GM12878 (cell line): ENCODE measurements at regions not wholly inside any gene's neighbourhood (a gene's known extent, or its start where the extent isn't known, plus 50 kb on each side); places are given as distances from the start of the nearest gene placed in this dataset.

Experiments used
- ATAC-seq: fragments of 200-7000 bp; cut with Tn5 transposase; 3 replicates; pipeline ENCODE4 v1.9.1; 2020; ENCODE audit warnings: mild to moderate bottlenecking, moderate library complexity
- BruUV-seq: library from RNA; stranded (reverse); fragments of 400-500 nt; replicated peaks from 2 replicates; lab custom pipeline; 2021; lab: Mats Ljungman, UMichigan
- CTCF ChIA-PET: fragments of 300-600 bp; sonication (Branson Sonifier 250); formaldehyde crosslinking; extraction: SDS; loops from one replicate; lab custom pipeline; 2021; ENCODE audit warnings: inconsistent platforms; lab: Yijun Ruan, JAX
- POLR2A ChIA-PET: fragments of 350-600 bp; formaldehyde crosslinking; extraction: SDS; loops from one replicate; lab custom pipeline; 2021; ENCODE audit warnings: inconsistent platforms; lab: Charles Lee
- RAD21 ChIA-PET: fragments of 300-600 bp; sonication (Branson Sonifier 250); formaldehyde crosslinking; loops from one replicate; lab custom pipeline; 2023; ENCODE audit warnings: antibody characterized with exemption; ENCODE audit not compliant: unreplicated experiment; lab: Charles Lee
- SMC1A ChIA-PET: fragments of 300-600 bp; sonication (Branson Sonifier 250); formaldehyde crosslinking; loops from one replicate; lab custom pipeline; 2023; ENCODE audit not compliant: unreplicated experiment, uncharacterized antibody; lab: Charles Lee
- DNase-seq: peaks from one replicate; pipeline ENCODE4 v3.0.0-alpha.2; 2011; ENCODE audit warnings: low read depth, low spot score
- FAIRE-seq: peaks from 3 replicates; lab custom pipeline; 2011; peaks lifted over from hg19 to GRCh38; lab: Jason Lieb, UNC
- H2AFZ ChIP-seq: 2 replicates; pipeline ENCODE4 v1.6.0; 2011; ENCODE audit warnings: low read depth, low read length, control low read depth; ENCODE audit not compliant: control insufficient read depth
- H3K27ac ChIP-seq: 2 replicates; pipeline ENCODE4 v1.5.1; 2011; ENCODE audit warnings: control low read depth; ENCODE audit not compliant: control insufficient read depth, insufficient read depth
- H3K27me3 ChIP-seq, 2 experiments: replicated peaks in 1 of 2; 2 replicates each; pipeline versions ENCODE4 v1.6.0 to v1.6.1; 2011; ENCODE audit warnings: low read length in 1 of 2; ENCODE audit not compliant: control insufficient read depth in 2 of 2, insufficient read depth in 2 of 2
- H3K36me3 ChIP-seq, 2 experiments: 2 replicates each; pipeline ENCODE4 v1.5.1; 2011; ENCODE audit warnings: low read length in 1 of 2; ENCODE audit not compliant: control insufficient read depth in 2 of 2, insufficient read depth in 2 of 2
- H3K4me1 ChIP-seq: 2 replicates; pipeline ENCODE4 v1.6.1; 2011; ENCODE audit warnings: mild to moderate bottlenecking, low read length, moderate library complexity, mixed read lengths; ENCODE audit not compliant: control insufficient read depth, insufficient read depth
- H3K4me2 ChIP-seq: 2 replicates; pipeline ENCODE4 v1.6.0; 2011; ENCODE audit warnings: control low read depth; ENCODE audit not compliant: control insufficient read depth, insufficient read depth
- H3K4me3 ChIP-seq: fragments of 200-600 bp; sonication (generic); 2 replicates; pipeline ENCODE4 v1.5.1; 2016
- H3K79me2 ChIP-seq: 2 replicates; pipeline ENCODE4 v1.6.0; 2011; ENCODE audit warnings: low read length; ENCODE audit not compliant: control insufficient read depth, insufficient read depth
- H3K9ac ChIP-seq: 2 replicates; pipeline ENCODE4 v1.8.0; 2011; ENCODE audit warnings: low read length, control low read depth, mixed read lengths; ENCODE audit not compliant: control insufficient read depth, insufficient read depth
- H3K9me3 ChIP-seq: replicated peaks from 3 replicates; pipeline ENCODE4 v1.5.1; 2011; ENCODE audit warnings: mild to moderate bottlenecking, low read length; ENCODE audit not compliant: control insufficient read depth, insufficient read depth
- H4K20me1 ChIP-seq: 2 replicates; pipeline ENCODE4 v1.6.0; 2011; ENCODE audit not compliant: control insufficient read depth, insufficient read depth
- BHLHE40 ChIP-seq, 2 experiments: fragments of 450-650 bp in 1 of 2; IDR thresholded peaks; 2 replicates each; pipeline ENCODE4 v1.6.1; 2011 to 2017; ENCODE audit warnings: low read depth in 2 of 2, borderline replicate concordance in 1 of 2, improper control_type of control experiment in 1 of 2, low read length in 1 of 2, mild to moderate bottlenecking in 1 of 2
- HDAC6 ChIP-seq: fragments of 200-600 bp; sonication (generic); IDR thresholded peaks from one replicate; pipeline ENCODE4 v1.8.0; 2017; ENCODE audit warnings: antibody characterized with exemption; ENCODE audit not compliant: unreplicated experiment
- KAT2A ChIP-seq: conservative IDR thresholded peaks from 2 replicates; pipeline ENCODE4 v1.6.1; 2011; ENCODE audit warnings: low read depth, low read length; ENCODE audit not compliant: control insufficient read depth
- PAX5 ChIP-seq: IDR thresholded peaks from 2 replicates; pipeline ENCODE4 v1.6.1; 2011; ENCODE audit warnings: low read depth, low read length, borderline replicate concordance
- POLR2A ChIP-seq: IDR thresholded peaks from 2 replicates; pipeline ENCODE4 v1.6.1; 2011; ENCODE audit warnings: low read depth, mild to moderate bottlenecking, low read length
- SKIL ChIP-seq: fragments of 450-650 bp; IDR thresholded peaks from 2 replicates; pipeline ENCODE4 v1.6.1; 2017; ENCODE audit warnings: mild to moderate bottlenecking, low read depth, inconsistent platforms; ENCODE audit not compliant: poor library complexity, severe bottlenecking
- SPI1 ChIP-seq: IDR thresholded peaks from 2 replicates; pipeline ENCODE4 v1.6.1; 2011; ENCODE audit warnings: low read depth, mild to moderate bottlenecking, low read length, moderate library complexity, borderline replicate concordance; ENCODE audit not compliant: insufficient read depth
- TAF1 ChIP-seq: IDR thresholded peaks from 2 replicates; pipeline ENCODE4 v1.6.1; 2011; ENCODE audit warnings: mild to moderate bottlenecking, low read depth, low read length, borderline replicate concordance
- TCF12 ChIP-seq: IDR thresholded peaks from 2 replicates; pipeline ENCODE4 v1.6.1; 2011; ENCODE audit warnings: low read depth, mild to moderate bottlenecking, low read length
- ZSCAN29 ChIP-seq: fragments of 450-650 bp; IDR thresholded peaks from 2 replicates; pipeline ENCODE4 v1.6.1; 2017; ENCODE audit warnings: mild to moderate bottlenecking, moderate library complexity
- WGBS: methylation state at CpG from one replicate; pipeline ENCODE4 v1.1.6; 2016; ENCODE audit warnings: low lambda C conversion rate; ENCODE audit not compliant: insufficient replicate concordance, insufficient coverage; ENCODE audit errors: missing lambda C conversion rate; 5-methylcytosine and 5-hydroxymethylcytosine counted together
- in situ Hi-C: fragments of 300-500 bp; cut with MboI; formaldehyde crosslinking; loops from 9 replicates; pipeline ENCODE4 v1.14.3; 2018; ENCODE audit warnings: mixed read lengths
- intact Hi-C: fragments of 100-400 bp; cut with micrococcal nuclease; formaldehyde crosslinking; loops from one replicate; pipeline ENCODE4 v1.14.2; 2022; ENCODE audit not compliant: unreplicated experiment

GRCh38 chr11:8787372-8787771, 104.8 kb downstream of the RPL27A start (continued):
- no peak for TF ChIP-seq BHLHE40 (IDR thresholded peaks at IDR 0.05; ENCODE audit: borderline replicate concordance in 1 of 2, low read depth in 2 of 2, low read length in 1 of 2)
- no peak for TF ChIP-seq POLR2A
- TF ChIP-seq TCF12: no peak

DNA sequence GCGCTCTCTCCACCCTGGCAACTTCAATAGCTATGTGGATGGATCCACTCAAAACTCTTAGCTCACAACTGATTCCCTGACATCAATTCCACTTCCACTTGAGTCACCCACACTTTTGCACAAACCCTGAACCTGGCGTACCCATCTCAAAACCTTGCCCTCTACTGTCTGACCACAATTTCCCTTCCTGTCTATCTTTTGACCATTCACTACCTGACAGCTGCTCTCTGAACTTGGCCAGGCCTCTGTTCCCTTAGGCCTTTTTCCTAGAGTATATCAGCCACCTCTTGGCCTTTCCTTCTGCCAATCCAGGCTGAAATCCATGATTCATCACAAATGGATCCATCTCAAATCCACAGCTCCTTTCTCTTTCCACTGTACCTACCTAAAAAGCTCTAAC, 106.0 kb downstream of the RPL27A start:
- Histone ChIP-seq H4K20me1 (no peaks in the 10 kb centered on the region), H3K27ac (no peak overlapping the region), H3K79me2 (no peaks in the 10 kb centered on the region), H3K9me3 (no peaks in the 10 kb centered on the region), H3K27me3 (no peaks in the 10 kb centered on the region), H3K36me3 (no peaks in the 10 kb centered on the region), H3K4me3 (no peak overlapping the region), H3K9ac (no peak overlapping the region), H3K4me2 (no peak overlapping the region), H3K4me1 (no peaks in the 10 kb centered on the region), H2AFZ (no peak overlapping the region)
- 50% methylated on average over 2 of the region's 2 CpGs for WGBS
- SMC1A ChIA-PET: interaction anchor here (1.0 to 3.7 kb wide), 4 partner anchors 11 to 78 kb away, joined by 3 to 14 read pairs (median 4); no protein-coding TSS in a partner anchor
- BruUV-seq: no TSS peak
- CTCF ChIA-PET: interaction anchor here (0.7 to 1.8 kb wide), 3 partner anchors 11 to 93 kb away, joined by 3 to 6 read pairs (median 4); no protein-coding TSS in a partner anchor
- RAD21 ChIA-PET: interaction anchor here (0.6 kb wide), 1 partner anchor 172 kb away, joined by 3 read pairs; no protein-coding TSS in a partner anchor
- in situ Hi-C loops (no loop called here), intact Hi-C loops (no loop called here)
- FAIRE-seq: no peak
- DNase-seq: no peak
- no peak for TF ChIP-seq SPI1
- no peak for TF ChIP-seq KAT2A
- TF ChIP-seq TAF1: no peak
- TF ChIP-seq PAX5: no peak
- no peak for TF ChIP-seq HDAC6
- no peak for TF ChIP-seq ZSCAN29
- TF ChIP-seq SKIL: no peak
- POLR2A ChIA-PET: interaction anchor here (1.8 kb wide), 1 partner anchor 10 kb away, joined by 5 read pairs; no protein-coding TSS in a partner anchor
- no peak; the same call in 2 of the 3 replicates for ATAC-seq
